ENCODE measurements at regions not wholly inside any gene's neighbourhood (a gene's known extent, or its start where the extent isn't known, plus 50 kb on each side); places are given as distances from the start of the nearest gene placed in this dataset.

DNA sequence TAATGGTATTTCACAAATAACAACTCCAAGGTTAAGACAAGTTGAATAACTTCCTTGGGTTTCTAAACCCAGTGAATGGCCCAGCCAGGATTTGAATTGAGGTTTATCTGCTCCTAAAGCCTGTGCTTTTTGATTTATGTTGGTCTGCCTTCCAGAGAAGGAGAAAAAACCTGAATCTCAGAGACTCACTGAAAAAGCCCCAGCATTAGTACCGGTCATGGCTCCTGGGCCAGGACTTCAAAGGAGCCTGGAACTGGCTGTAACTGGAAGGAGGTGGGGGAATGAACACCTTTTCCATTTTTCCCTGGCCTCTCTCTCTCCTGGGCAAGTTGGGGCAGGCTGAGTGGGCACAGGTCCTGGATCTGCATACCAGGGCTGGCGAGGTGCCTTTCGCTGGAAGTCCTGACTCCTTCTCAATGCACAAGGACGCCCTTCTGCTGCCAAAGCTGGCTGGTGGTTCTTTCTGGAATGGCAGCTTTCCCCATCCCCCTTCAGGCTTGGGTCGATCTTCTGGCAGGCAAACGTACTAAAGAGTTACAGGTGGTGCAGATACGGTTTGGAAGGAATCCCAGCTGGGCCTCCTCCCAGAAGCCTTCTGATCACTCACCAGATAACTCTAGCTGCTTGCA lies 268.2 kb downstream of the PTEN start:
- intact Hi-C loops (cut with micrococcal nuclease): no loop called here
- Histone ChIP-seq H3K27me3 (ENCODE audit: low read depth) (no peaks in the 10 kb centered on the region), H3K36me3 (no peaks in the 10 kb centered on the region), H3K27ac (replicated peaks) (no peak overlapping the region), H3K9me3 (replicated peaks) (no peaks in the 10 kb centered on the region), H3K4me3 (no peak overlapping the region), H3K4me1 (peaks cover 8% of the 10 kb centered on the region)
- DNase-seq: peak; percentile 37
- TF ChIP-seq CTCF (IDR thresholded peaks at IDR 0.05; ENCODE audit: borderline replicate concordance): peak; percentile 27

DNA sequence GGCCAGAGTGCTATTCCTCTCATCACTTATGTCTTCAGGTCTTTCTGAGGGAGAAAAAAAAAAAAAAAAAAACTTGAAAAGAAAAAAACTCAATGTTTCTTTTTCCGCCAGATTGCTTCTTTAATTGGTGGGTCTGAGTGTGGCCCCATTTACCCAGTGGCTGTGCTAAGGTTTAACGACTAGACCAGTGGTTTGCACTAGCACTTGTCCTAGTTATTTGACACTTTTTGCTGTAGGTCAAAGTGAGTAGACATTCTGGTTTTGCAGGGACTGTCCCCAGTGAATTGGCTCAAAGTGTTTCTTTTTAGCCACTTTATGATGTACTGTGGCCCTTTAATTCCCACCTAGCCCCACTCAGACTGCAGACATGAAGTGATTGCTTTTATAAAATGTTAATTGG lies 273.3 kb downstream of the PTEN start:
- intact Hi-C loops (cut with micrococcal nuclease): no loop called here
- Histone ChIP-seq H3K27ac (replicated peaks) (no peak overlapping the region), H3K4me3 (no peak overlapping the region), H3K36me3 (no peaks in the 10 kb centered on the region), H3K4me1 (peaks cover 4% of the 10 kb centered on the region), H3K27me3 (ENCODE audit: low read depth) (no peaks in the 10 kb centered on the region), H3K9me3 (replicated peaks) (no peaks in the 10 kb centered on the region)
- no peak for TF ChIP-seq CTCF (IDR thresholded peaks at IDR 0.05; ENCODE audit: borderline replicate concordance)
- no peak for DNase-seq

DNA sequence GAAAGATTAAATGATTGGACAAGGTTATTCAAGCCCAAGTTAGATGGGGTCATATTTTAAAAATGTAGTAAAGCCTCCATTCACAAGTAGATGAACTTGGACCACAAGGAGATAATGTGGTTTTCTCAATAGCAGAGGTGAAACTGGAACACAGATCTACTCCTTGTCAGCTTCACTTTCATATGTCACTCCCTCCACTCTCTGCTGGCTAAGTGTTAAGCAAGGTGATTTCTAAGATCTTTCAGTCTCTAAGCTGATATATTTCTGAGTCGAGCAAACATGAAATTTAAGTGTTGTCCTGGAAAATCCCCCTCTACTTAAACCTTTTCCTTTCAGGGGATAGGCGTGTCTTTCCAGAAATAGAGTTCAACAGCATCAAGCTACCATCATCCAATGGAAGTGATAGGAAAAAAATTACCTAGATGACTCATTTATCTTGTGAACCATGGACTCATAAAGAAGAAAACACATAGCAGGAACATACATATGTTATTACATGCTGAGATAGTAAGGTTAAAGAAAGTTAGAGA lies 275.0 kb downstream of the PTEN start:
- peaks cover 7% of the 10 kb centered on the region for H3K9me3 ChIP-seq (replicated peaks)
- no peak for TF ChIP-seq CTCF (IDR thresholded peaks at IDR 0.05; ENCODE audit: borderline replicate concordance)
- intact Hi-C loops (cut with micrococcal nuclease): no loop called here
- no peak overlapping the region for H3K4me3 ChIP-seq
- no peaks in the 10 kb centered on the region for H3K36me3 ChIP-seq
- no peak overlapping the region for H3K27ac ChIP-seq (replicated peaks)
- no peaks in the 10 kb centered on the region for H3K27me3 ChIP-seq (ENCODE audit: low read depth)
- no peaks in the 10 kb centered on the region for H3K4me1 ChIP-seq
- DNase-seq: no peak

- H3K36me3 ChIP-seq: no peaks in the 10 kb centered on the region
- intact Hi-C loops (cut with micrococcal nuclease): no loop called here
Measured at GRCh38 chr10:88147000-88147798, 283.8 kb downstream of the PTEN start.

GRCh38 chr10:88149906-88150305 lies 286.5 kb downstream of the PTEN start:
- TF ChIP-seq CTCF (IDR thresholded peaks at IDR 0.05; ENCODE audit: borderline replicate concordance): no peak
- Histone ChIP-seq H3K4me3 (no peak overlapping the region), H3K9me3 (replicated peaks) (no peaks in the 10 kb centered on the region), H3K27ac (replicated peaks) (peak overlapping the region; percentile 69), H3K4me1 (peaks cover 11% of the 10 kb centered on the region), H3K27me3 (ENCODE audit: low read depth) (no peaks in the 10 kb centered on the region), H3K36me3 (no peaks in the 10 kb centered on the region)
- intact Hi-C loops (cut with micrococcal nuclease): no loop called here
- DNase-seq: no peak

More at GRCh38 chr10:88147000-88147798, 283.8 kb downstream of the PTEN start:
- Histone ChIP-seq H3K4me3 (no peak overlapping the region), H3K27me3 (ENCODE audit: low read depth) (no peaks in the 10 kb centered on the region), H3K27ac (replicated peaks) (peak overlapping the region; percentile 69), H3K9me3 (replicated peaks) (peaks cover 2% of the 10 kb centered on the region), H3K4me1 (peaks cover 4% of the 10 kb centered on the region)
- TF ChIP-seq CTCF (IDR thresholded peaks at IDR 0.05; ENCODE audit: borderline replicate concordance): no peak
- DNase-seq: peak; percentile 48
